22Rv1 (cell line): ENCODE measurements at regions not wholly inside any gene's neighbourhood (a gene's known extent, or its start where the extent isn't known, plus 50 kb on each side); places are given as distances from the start of the nearest gene placed in this dataset.

Source experiments
- H3K27ac ChIP-seq: fragments of 450-650 bp; 2 replicates; pipeline ENCODE4 v1.5.1; 2017
- CTCF ChIP-seq: fragments of 450-650 bp; IDR thresholded peaks from 2 replicates; pipeline ENCODE4 v1.5.1; 2017; ENCODE audit warnings: mild to moderate bottlenecking
- ZFX ChIP-seq: fragments of 450-650 bp; IDR thresholded peaks from 2 replicates; pipeline ENCODE4 v1.6.1; 2017; ENCODE audit warnings: antibody characterized with exemption, borderline replicate concordance

DNA sequence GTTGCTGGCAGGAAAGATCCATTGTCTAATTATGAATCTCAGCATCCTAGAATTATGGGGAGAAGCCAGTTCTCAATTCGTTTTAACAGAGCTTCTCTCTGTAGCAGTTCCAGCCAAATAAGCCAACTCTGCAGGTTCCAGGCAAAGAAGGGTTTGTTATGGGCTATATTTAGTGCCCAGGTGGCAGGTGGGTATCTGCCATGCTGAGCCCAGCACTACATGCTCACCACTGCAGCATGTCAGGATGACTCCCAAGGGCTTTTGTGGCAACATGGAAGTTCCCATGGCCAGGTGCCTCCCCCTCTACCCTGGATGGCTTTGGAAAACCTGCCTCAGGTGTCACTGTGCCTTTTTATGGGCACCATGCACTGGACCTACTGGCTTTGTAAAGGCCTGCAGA is 74.5 kb upstream of the KCNK12 start:
- no peak for TF ChIP-seq CTCF
- TF ChIP-seq ZFX = no peak
- H3K27ac ChIP-seq = no peak overlapping the region

GRCh38 chr2:47644351-47644750 is 73.6 kb upstream of the KCNK12 start:
- TF ChIP-seq ZFX (no peak), CTCF (no peak)
- H3K27ac ChIP-seq = no peak overlapping the region

- TF ChIP-seq CTCF (no peak), ZFX (no peak)
- H3K27ac ChIP-seq = no peak overlapping the region
Measured at GRCh38 chr2:47641366-47641765, 70.6 kb upstream of the KCNK12 start.

DNA sequence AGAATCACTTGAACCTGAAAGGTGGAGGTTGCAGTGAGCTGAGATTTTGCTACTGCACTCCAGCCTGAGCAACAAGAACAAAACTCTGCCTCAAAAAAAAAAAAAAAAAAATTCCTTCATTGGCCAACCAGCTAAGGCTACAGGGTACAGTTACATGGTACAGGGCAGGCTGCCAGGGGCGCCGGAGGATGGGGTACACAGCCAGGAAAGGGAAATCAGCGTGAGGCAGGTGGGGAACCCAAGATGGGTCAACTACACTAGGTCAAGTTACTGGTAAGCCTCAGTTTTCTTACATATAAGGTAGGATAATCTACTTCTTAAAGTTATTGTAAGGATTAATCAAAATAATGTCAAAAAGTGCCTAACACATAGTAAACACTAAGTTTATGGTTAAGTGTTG is 69.6 kb upstream of the KCNK12 start:
- no peak overlapping the region for H3K27ac ChIP-seq
- TF ChIP-seq CTCF (no peak), ZFX (no peak)

- no peak for TF ChIP-seq ZFX
- no peak for TF ChIP-seq CTCF
- H3K27ac ChIP-seq = no peak overlapping the region
Measured at GRCh38 chr2:47639467-47639866, 68.7 kb upstream of the KCNK12 start.

DNA sequence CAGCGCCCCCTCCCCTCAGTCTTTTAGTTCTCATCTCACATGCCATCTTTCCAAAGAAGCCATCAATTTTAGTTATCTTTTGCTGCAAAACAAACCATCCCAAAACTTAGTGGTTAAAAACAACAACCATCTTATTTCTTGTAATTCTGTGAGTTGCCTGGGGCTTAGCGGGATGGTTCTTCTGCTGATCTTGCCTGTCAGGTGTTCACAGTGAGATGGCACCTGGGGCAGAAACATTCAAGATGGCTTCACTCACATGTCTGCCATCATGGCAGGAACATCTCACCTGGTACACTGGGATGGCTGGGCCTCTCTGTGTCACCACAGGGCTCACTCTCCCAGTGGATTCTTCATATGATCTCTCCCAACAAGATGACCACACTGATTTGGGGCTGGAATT is 67.6 kb upstream of the KCNK12 start:
- no peak for TF ChIP-seq CTCF
- TF ChIP-seq ZFX = no peak
- H3K27ac ChIP-seq = no peak overlapping the region

- TF ChIP-seq ZFX (no peak), CTCF (no peak)
- no peak overlapping the region for H3K27ac ChIP-seq
Measured at GRCh38 chr2:47636596-47637264, 65.9 kb upstream of the KCNK12 start.
